Left colon (tissue), 2 donors: ENCODE measurements at regions not wholly inside any gene's neighbourhood (a gene's known extent, or its start where the extent isn't known, plus 50 kb on each side); places are given as distances from the start of the nearest gene placed in this dataset.

ENCODE experiments used
- ATAC-seq: fragments of 200-7000 bp; cut with Tn5 transposase; one replicate; pipeline ENCODE4 v1.9.1; 2020; ENCODE audit warnings: mild to moderate bottlenecking, moderate library complexity
- DNase-seq, 2 donors: peaks; one replicate each; pipeline ENCODE4 v3.0.0-alpha.2; 2020
- intact Hi-C, 2 donors: fragments of 100-400 bp; cut with DNase I in 1 of 2; cut with micrococcal nuclease in 1 of 2; formaldehyde crosslinking; loops; one replicate each; pipeline versions ENCODE4 v1.11.2 to v1.14.0; 2022; cut with DNase I, micrococcal nuclease
- donor health status: DM: no; HTN: no; CAD: no.
- donor health status: DM: yes; HTN: yes; CAD: no.

DNA sequence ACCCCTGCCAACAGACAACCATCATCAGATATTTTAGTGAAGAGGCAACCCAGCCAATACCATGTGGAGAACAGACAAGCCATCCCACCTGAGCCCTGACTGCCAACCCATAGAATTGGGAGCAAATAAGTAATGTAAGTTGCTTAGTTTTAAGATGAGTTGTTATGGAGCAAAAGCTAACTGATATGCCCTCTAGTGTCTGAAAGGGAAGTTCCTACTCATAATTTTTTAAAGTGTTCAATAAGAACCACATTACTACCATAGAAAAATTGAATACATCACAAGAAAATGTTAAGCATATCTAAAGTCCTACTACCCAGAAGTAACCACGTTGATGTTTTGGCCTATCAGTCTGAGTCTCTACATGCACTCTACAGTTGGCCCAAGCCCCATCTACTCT, 50.8 kb upstream of the SLC36A4 start:
- ATAC-seq: no peak
- no peak for DNase-seq
- intact Hi-C loops: no loop called here

GRCh38 chr11:93249459-93250220, 51.8 kb upstream of the SLC36A4 start:
- ATAC-seq (no peak), DNase-seq (no peak)
- intact Hi-C loops: no loop called here

GRCh38 chr11:93250326-93250725, 52.5 kb upstream of the SLC36A4 start:
- DNase-seq: no peak
- intact Hi-C loops: no loop called here
- ATAC-seq: no peak

DNA sequence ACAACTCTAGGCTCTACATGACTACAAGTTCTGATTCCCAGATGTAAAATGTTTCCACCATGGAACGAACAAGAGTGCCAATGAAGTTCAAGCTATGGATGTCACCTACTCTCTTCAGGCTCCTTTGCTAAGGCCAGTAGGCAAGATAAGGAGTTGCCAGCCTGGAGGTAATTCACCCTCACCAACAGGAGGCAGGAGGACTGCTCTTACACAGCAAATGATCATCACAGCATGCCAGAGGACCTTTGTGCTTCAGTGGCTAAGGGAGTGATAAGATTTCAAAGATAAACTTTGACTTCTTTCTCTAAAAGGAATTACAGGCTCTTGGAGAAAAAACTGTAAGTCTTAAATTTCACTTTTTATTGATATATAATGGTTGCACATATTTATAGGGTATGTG, 54.1 kb upstream of the SLC36A4 start:
- DNase-seq (no peak), ATAC-seq (peak; percentile 52)
- intact Hi-C loops: no loop called here

DNA sequence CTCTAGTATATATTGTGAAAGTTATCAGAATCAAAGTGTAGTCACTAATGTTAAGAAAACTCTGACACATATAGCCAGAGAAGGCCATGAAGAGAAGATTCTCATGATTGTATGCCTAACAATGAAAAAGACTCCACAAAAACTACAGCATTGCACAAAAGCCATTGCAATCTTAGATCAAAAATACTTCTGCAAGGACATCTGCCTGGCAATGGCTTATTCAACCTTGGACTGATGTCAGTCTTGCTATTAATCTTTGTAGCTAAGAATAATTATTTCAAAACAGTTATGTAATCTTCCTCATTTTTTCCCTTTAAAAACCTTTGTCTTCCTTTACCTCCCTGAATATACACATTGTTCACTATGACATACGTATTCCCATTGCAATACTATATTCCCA, 55.3 kb upstream of the SLC36A4 start:
- ATAC-seq: no peak
- intact Hi-C loops: no loop called here
- DNase-seq: no peak

GRCh38 chr11:93256623-93257022, 58.8 kb upstream of the SLC36A4 start:
- intact Hi-C loops: no loop called here
- no peak for DNase-seq
- ATAC-seq: no peak

GRCh38 chr11:93267383-93267782, 63.2 kb upstream of the DEUP1 start:
- intact Hi-C loops: no loop called here
- ATAC-seq (no peak), DNase-seq (no peak)

GRCh38 chr11:93268287-93269040, 62.1 kb upstream of the DEUP1 start:
- intact Hi-C loops: no loop called here
- ATAC-seq: no peak
- DNase-seq: no peak

DNA sequence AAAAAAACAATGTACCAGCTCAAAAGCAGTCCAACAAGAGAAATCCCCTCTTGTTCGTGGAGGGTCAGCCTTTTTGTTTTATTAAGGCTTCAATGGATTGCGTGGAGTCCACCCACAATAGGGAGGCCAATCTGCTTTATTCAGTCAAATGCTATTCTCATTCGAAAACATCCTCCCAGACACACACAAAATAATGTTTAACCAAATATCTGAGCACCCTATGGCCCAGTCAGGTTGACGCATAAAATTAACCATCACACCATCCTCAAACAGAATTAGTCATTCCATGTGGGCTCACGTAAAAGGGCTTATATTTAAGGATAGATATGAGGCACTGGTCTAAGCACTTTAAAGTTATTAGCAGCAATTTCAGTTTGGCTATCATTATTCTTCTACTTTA, 58.9 kb upstream of the DEUP1 start:
- ATAC-seq: no peak
- DNase-seq: no peak
- intact Hi-C loops: no loop called here

GRCh38 chr11:93274851-93275250, 55.7 kb upstream of the DEUP1 start:
- ATAC-seq: no peak
- intact Hi-C loops: no loop called here
- no peak for DNase-seq

DNA sequence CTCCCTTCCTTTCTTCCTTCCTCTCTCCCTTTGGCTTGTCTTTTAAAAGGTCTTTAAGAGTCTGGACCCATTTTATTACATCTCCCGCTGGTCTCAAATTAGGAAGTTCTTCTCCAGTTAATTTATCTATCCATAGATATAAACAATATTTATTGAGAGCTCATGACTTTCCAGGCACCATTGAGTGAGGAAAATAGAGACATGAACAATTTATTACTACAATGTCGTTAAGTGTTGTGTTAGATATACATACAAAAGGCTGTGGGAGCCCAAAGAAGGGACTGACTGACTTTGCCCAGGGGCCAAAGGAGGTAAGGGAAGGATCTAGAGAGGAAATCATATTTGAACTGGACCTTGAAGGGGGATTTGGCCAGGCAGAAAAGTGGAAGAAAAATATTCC, 51.6 kb upstream of the DEUP1 start:
- ATAC-seq (no peak), DNase-seq (no peak)
- intact Hi-C loops: no loop called here

- no peak for ATAC-seq
- DNase-seq: no peak
- intact Hi-C loops: no loop called here
Observed at GRCh38 chr11:93279851-93280347, 50.6 kb upstream of the DEUP1 start.
